HCT116 (cell line): ENCODE measurements at regions not wholly inside any gene's neighbourhood (a gene's known extent, or its start where the extent isn't known, plus 50 kb on each side); places are given as distances from the start of the nearest gene placed in this dataset.

Experiments used
- ATAC-seq: fragments of 200-7000 bp; cut with Tn5 transposase; 2 replicates; pipeline ENCODE4 v1.9.1; 2020; ENCODE audit warnings: mild to moderate bottlenecking, moderate library complexity
- BruUV-seq: library from RNA; stranded (reverse); fragments of 400-500 nt; replicated peaks from 2 replicates; lab custom pipeline; 2021; lab: Mats Ljungman, UMichigan
- CTCF ChIA-PET: fragments of 300-600 bp; sonication (Branson Sonifier 250); formaldehyde crosslinking; loops from one replicate; lab custom pipeline; 2021; ENCODE audit warnings: antibody characterized with exemption; lab: Charles Lee
- POLR2A ChIA-PET: fragments of 300-600, 350-600 bp; sonication (Branson Sonifier 250); formaldehyde crosslinking; loops from one replicate; lab custom pipeline; 2021; ENCODE audit warnings: antibody characterized with exemption; lab: Charles Lee
- RAD21 ChIA-PET, 2 experiments: fragments of 300-600 bp; sonication (Branson Sonifier 250); formaldehyde crosslinking; loops; one replicate each; lab custom pipeline; 2023; ENCODE audit warnings: low total read pairs in 2 of 2; ENCODE audit not compliant: uncharacterized antibody in 2 of 2, unreplicated experiment in 2 of 2, low non-redundant PET in 1 of 2; lab: Charles Lee
- DNase-seq: peaks from one replicate; pipeline ENCODE4 v3.0.0-alpha.2; 2010; ENCODE audit warnings: low read depth, low spot score
- H2AFZ ChIP-seq: fragments of 200-600 bp; shearing (Covaris generic), sonication (generic); 2 replicates; pipeline ENCODE4 v1.6.1; 2017; ENCODE audit warnings: low read depth, mixed run types, mixed read lengths, antibody characterized with exemption, low read length; ENCODE audit not compliant: poor library complexity, severe bottlenecking
- H3K27ac ChIP-seq: 2 replicates; pipeline ENCODE4 v1.5.1; 2012; ENCODE audit warnings: low read depth, low read length
- H3K27me3 ChIP-seq: fragments of 200-600 bp; sonication (generic); 2 replicates; pipeline ENCODE4 v1.6.1; 2016; ENCODE audit warnings: mixed run types, low read length, mixed read lengths; ENCODE audit not compliant: insufficient read depth
- H3K36me3 ChIP-seq, 2 experiments: fragments of 200-500 bp in 1 of 2; fragments of 200-600 bp in 1 of 2; sonication (Bioruptor generic) in 1 of 2; sonication (generic) in 1 of 2; 2 replicates each; pipeline versions ENCODE4 v1.5.1 to v1.6.1; 2014 to 2016; ENCODE audit warnings: low read length in 2 of 2, inconsistent platforms in 1 of 2, mixed read lengths in 1 of 2, mixed run types in 1 of 2; ENCODE audit not compliant: insufficient read depth in 2 of 2, control insufficient read depth in 1 of 2
- H3K4me1 ChIP-seq, 2 experiments: fragments of 200-600 bp in 1 of 2; sonication (generic) in 1 of 2; 2 replicates each; pipeline versions ENCODE4 v1.5.1 to v1.6.1; 2012 to 2017; ENCODE audit warnings: low read length in 2 of 2, inconsistent platforms in 1 of 2, mild to moderate bottlenecking in 1 of 2, mixed read lengths in 1 of 2, mixed run types in 1 of 2, moderate library complexity in 1 of 2; ENCODE audit not compliant: insufficient read depth in 2 of 2, control insufficient read depth in 1 of 2
- H3K4me2 ChIP-seq: fragments of 200-600 bp; sonication (generic); 2 replicates; pipeline ENCODE4 v1.6.1; 2017; ENCODE audit warnings: mixed run types, low read length, mixed read lengths
- H3K4me3 ChIP-seq, 2 experiments: fragments of 200-600 bp in 1 of 2; sonication (generic) in 1 of 2; replicated peaks in 1 of 2; 2 replicates each; pipeline ENCODE4 v1.5.1; 2011 to 2016; ENCODE audit warnings: low read length in 2 of 2, control low read depth in 1 of 2, low read depth in 1 of 2, mild to moderate bottlenecking in 1 of 2, mixed read lengths in 1 of 2, mixed run types in 1 of 2
- H3K79me2 ChIP-seq: fragments of 200-600 bp; sonication (generic); 2 replicates; pipeline ENCODE4 v1.6.1; 2017; ENCODE audit warnings: mild to moderate bottlenecking, mixed run types, low read length, moderate library complexity, mixed read lengths; ENCODE audit not compliant: insufficient read depth
- H3K9ac ChIP-seq: fragments of 200-600 bp; sonication (generic); 2 replicates; pipeline ENCODE4 v1.6.1; 2016; ENCODE audit warnings: low read length, mixed read lengths
- H3K9me2 ChIP-seq: fragments of 200-600 bp; sonication (generic), shearing (Covaris generic); 2 replicates; pipeline ENCODE4 v1.6.1; 2017; ENCODE audit warnings: mixed run types, mild to moderate bottlenecking, moderate library complexity; ENCODE audit not compliant: insufficient read depth
- H3K9me3 ChIP-seq, 2 experiments: fragments of 200-500 bp in 1 of 2; fragments of 200-600 bp in 1 of 2; sonication (Bioruptor generic) in 1 of 2; sonication (generic) in 1 of 2; 2 replicates each; pipeline ENCODE4 v1.6.1; 2014 to 2017; ENCODE audit warnings: low read length in 2 of 2, mixed read lengths in 2 of 2, inconsistent platforms in 1 of 2, low read depth in 1 of 2, mild to moderate bottlenecking in 1 of 2, mixed run types in 1 of 2, moderate library complexity in 1 of 2; ENCODE audit not compliant: control insufficient read depth in 1 of 2, insufficient read depth in 1 of 2
- H4K20me1 ChIP-seq: fragments of 200-600 bp; sonication (generic), shearing (Covaris generic); 2 replicates; pipeline ENCODE4 v1.6.1; 2017; ENCODE audit warnings: mixed run types, mild to moderate bottlenecking, moderate library complexity; ENCODE audit not compliant: insufficient read depth
- CBX3 ChIP-seq: IDR thresholded peaks from 2 replicates; pipeline ENCODE4 v1.6.1; 2012; ENCODE audit warnings: low read depth
- CEBPB ChIP-seq: IDR thresholded peaks from 2 replicates; pipeline ENCODE4 v1.6.1; 2012; ENCODE audit warnings: low read depth
- CTCF ChIP-seq, 3 experiments: fragments of 200-600 bp in 1 of 3; sonication (generic) in 1 of 3; IDR thresholded peaks in 2 of 3; conservative IDR thresholded peaks in 1 of 3; 2 replicates each; pipeline ENCODE4 v1.5.1; 2012 to 2017; ENCODE audit warnings: low read depth in 2 of 3, low read length in 2 of 3, antibody characterized with exemption in 1 of 3, borderline replicate concordance in 1 of 3, control low read depth in 1 of 3, mild to moderate bottlenecking in 1 of 3, mixed read lengths in 1 of 3, mixed run types in 1 of 3, moderate library complexity in 1 of 3; ENCODE audit not compliant: insufficient read depth in 1 of 3
- EZH2 ChIP-seq: fragments of 200-600 bp; sonication (generic); IDR thresholded peaks from 2 replicates; pipeline ENCODE4 v1.6.1; 2017; ENCODE audit warnings: antibody characterized with exemption, mixed run types
- EZH2phosphoT487 ChIP-seq: fragments of 200-600 bp; IDR thresholded peaks from 2 replicates; pipeline ENCODE4 v1.6.1; 2018; ENCODE audit warnings: antibody characterized with exemption, borderline replicate concordance
- FOSL1 ChIP-seq: IDR thresholded peaks from 2 replicates; pipeline ENCODE4 v1.6.1; 2012; ENCODE audit warnings: low read depth
- JUND ChIP-seq: IDR thresholded peaks from 2 replicates; pipeline ENCODE4 v1.6.1; 2012
- POLR2A ChIP-seq: IDR thresholded peaks from 2 replicates; pipeline ENCODE4 v1.7.0; 2011; ENCODE audit warnings: borderline replicate concordance; ENCODE audit not compliant: insufficient read depth, insufficient read length; ENCODE audit errors: extremely low read depth
- POLR2AphosphoS5 ChIP-seq: IDR thresholded peaks from 2 replicates; pipeline ENCODE4 v1.6.1; 2011; ENCODE audit warnings: mild to moderate bottlenecking, low read depth, low read length, moderate library complexity
- RAD21 ChIP-seq: IDR thresholded peaks from 2 replicates; pipeline ENCODE4 v1.6.1; 2012; ENCODE audit warnings: low read depth, mild to moderate bottlenecking
- SIN3A ChIP-seq: IDR thresholded peaks from 2 replicates; pipeline ENCODE4 v1.6.1; 2012; ENCODE audit warnings: low read depth
- SRF ChIP-seq: IDR thresholded peaks from 2 replicates; pipeline ENCODE4 v1.6.1; 2012; ENCODE audit warnings: low read depth
- YY1 ChIP-seq: IDR thresholded peaks from 2 replicates; pipeline ENCODE4 v1.6.1; 2011; ENCODE audit warnings: low read length, low read depth, moderate library complexity, mild to moderate bottlenecking; ENCODE audit not compliant: insufficient replicate concordance; ENCODE audit errors: extremely low read depth
- ZFX ChIP-seq: fragments of 450-650 bp; IDR thresholded peaks from 2 replicates; pipeline ENCODE4 v1.6.1; 2017
- ZNF274 ChIP-seq: fragments of 200-500 bp; sonication (Bioruptor generic); IDR thresholded peaks from 2 replicates; pipeline ENCODE4 v1.6.1; 2014; ENCODE audit warnings: mild to moderate bottlenecking, low read depth, low read length, inconsistent platforms
- intact Hi-C: fragments of 100-400 bp; cut with micrococcal nuclease; formaldehyde crosslinking; loops from 2 replicates; pipeline ENCODE4 v1.10.0; 2022
- TF ChIP-seq, protein P1 (sequence below): IDR thresholded peaks from 2 replicates; pipeline ENCODE4 v1.6.1; 2011; ENCODE audit warnings: mild to moderate bottlenecking, low read length, moderate library complexity; ENCODE audit not compliant: insufficient replicate concordance; ENCODE audit errors: extremely low read depth

DNA sequence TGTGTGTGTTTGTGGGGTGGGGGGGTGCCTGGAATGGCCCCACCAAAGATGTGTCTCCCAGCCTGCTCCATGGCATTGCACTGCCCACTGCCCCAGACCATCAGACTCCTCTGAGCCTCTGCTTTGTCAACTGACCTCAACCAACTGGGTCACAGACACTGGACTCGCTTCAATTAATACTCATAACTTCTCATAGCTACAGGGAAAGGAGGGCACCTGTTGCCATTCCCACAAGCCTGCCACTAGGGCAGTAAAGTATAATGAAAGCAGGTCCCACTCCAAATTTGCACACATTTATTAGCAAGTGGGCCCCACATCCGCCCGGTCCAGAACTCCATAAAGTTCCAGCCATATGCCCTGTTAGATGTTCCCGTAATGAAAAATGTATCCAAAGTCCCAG, 70.5 kb upstream of the PRDM11 start:
- H4K20me1 ChIP-seq, result no peaks in the 10 kb centered on the region
- CTCF ChIA-PET, result no interaction called here
- no peaks in the 10 kb centered on the region for H3K9me3 ChIP-seq
- H3K4me1 ChIP-seq, result no peaks in the 10 kb centered on the region
- no TSS peak for BruUV-seq
- no peak overlapping the region for H2AFZ ChIP-seq
- H3K9me2 ChIP-seq, result no peaks in the 10 kb centered on the region
- no peak overlapping the region for H3K27ac ChIP-seq
- DNase-seq (no peak), ATAC-seq (no peak)
- H3K4me3 ChIP-seq, result no peak overlapping the region
- H3K36me3 ChIP-seq, result no peaks in the 10 kb centered on the region
- intact Hi-C loops, result no loop called here
- H3K4me2 ChIP-seq, result no peak overlapping the region
- TF ChIP-seq CEBPB, result no peak
- TF ChIP-seq POLR2AphosphoS5, result no peak
- no peak for TF ChIP-seq RAD21
- TF ChIP-seq, protein P1, sequence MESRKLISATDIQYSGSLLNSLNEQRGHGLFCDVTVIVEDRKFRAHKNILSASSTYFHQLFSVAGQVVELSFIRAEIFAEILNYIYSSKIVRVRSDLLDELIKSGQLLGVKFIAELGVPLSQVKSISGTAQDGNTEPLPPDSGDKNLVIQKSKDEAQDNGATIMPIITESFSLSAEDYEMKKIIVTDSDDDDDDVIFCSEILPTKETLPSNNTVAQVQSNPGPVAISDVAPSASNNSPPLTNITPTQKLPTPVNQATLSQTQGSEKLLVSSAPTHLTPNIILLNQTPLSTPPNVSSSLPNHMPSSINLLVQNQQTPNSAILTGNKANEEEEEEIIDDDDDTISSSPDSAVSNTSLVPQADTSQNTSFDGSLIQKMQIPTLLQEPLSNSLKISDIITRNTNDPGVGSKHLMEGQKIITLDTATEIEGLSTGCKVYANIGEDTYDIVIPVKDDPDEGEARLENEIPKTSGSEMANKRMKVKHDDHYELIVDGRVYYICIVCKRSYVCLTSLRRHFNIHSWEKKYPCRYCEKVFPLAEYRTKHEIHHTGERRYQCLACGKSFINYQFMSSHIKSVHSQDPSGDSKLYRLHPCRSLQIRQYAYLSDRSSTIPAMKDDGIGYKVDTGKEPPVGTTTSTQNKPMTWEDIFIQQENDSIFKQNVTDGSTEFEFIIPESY, result no peak
- no peak for TF ChIP-seq ZNF274
- TF ChIP-seq SIN3A, result no peak
- TF ChIP-seq YY1, result no peak
- TF ChIP-seq CTCF (IDR thresholded peaks at IDR 0.05 in 2 of 3, conservative IDR thresholded peaks at IDR 0.05 in 1 of 3; ENCODE audit: borderline replicate concordance in 1 of 3, insufficient read depth in 1 of 3, low read depth in 2 of 3, low read length in 2 of 3), result no peak
- no peak for TF ChIP-seq FOSL1
- TF ChIP-seq EZH2phosphoT487, result no peak
- TF ChIP-seq POLR2A, result no peak
- no peak for TF ChIP-seq SRF
- no peak for TF ChIP-seq CBX3
- TF ChIP-seq EZH2, result no peak
- TF ChIP-seq JUND, result no peak
- TF ChIP-seq ZFX, result no peak
- TF ChIP-seq, all 23 proteins: peak for 0
- Histone ChIP-seq H3K27me3 (peaks cover 15% of the 10 kb centered on the region), H3K9ac (no peak overlapping the region), H3K79me2 (no peaks in the 10 kb centered on the region)
- ChIA-PET POLR2A (no interaction called here), RAD21 (no interaction called here)
